Activated CD8-positive, alpha-beta memory T cell treated with anti-CD3 and anti-CD28 coated beads, Interleukin-2, amount 10 ng/mL, durations not matched to agents 7 days and 5 days (primary cell): ENCODE measurements at regions not wholly inside any gene's neighbourhood (a gene's known extent, or its start where the extent isn't known, plus 50 kb on each side); places are given as distances from the start of the nearest gene placed in this dataset.

ENCODE experiments used
- ATAC-seq: fragments of 150-1000 bp; cut with Tn5 transposase; one replicate; pipeline ENCODE4 v1.10.0; 2021; ENCODE audit warnings: moderate library complexity
- CTCF ChIA-PET: fragments of 350-600 bp; sonication (Branson Sonifier 250); formaldehyde crosslinking; loops from one replicate; lab custom pipeline; 2021; ENCODE audit warnings: antibody characterized with exemption; lab: Charles Lee
- DNase-seq: peaks from one replicate; pipeline ENCODE4 v3.0.0-alpha.2; 2020
- H3K27ac Mint-ChIP-seq: one replicate; pipeline ENCODE4 v1.8.0; 2021; ENCODE audit warnings: mild to moderate bottlenecking, mixed read lengths
- H3K27me3 Mint-ChIP-seq: one replicate; pipeline ENCODE4 v1.8.0; 2021; ENCODE audit warnings: mixed read lengths
- H3K36me3 Mint-ChIP-seq: one replicate; pipeline ENCODE4 v1.8.0; 2021; ENCODE audit warnings: mild to moderate bottlenecking, mixed read lengths
- H3K4me1 Mint-ChIP-seq: one replicate; pipeline ENCODE4 v1.8.0; 2021; ENCODE audit warnings: mixed read lengths
- H3K4me3 Mint-ChIP-seq: one replicate; pipeline ENCODE4 v1.8.0; 2021; ENCODE audit warnings: mild to moderate bottlenecking, moderate library complexity, mixed read lengths
- H3K9me3 Mint-ChIP-seq: one replicate; pipeline ENCODE4 v1.8.0; 2022; ENCODE audit warnings: low read depth, mixed read lengths

GRCh38 chr11:23988381-23989006 lies 508.4 kb upstream of the LUZP2 start:
- DNase-seq: no peak
- H3K4me1 Mint-ChIP-seq: no peaks in the 10 kb centered on the region
- ATAC-seq: no peak
- CTCF ChIA-PET: no interaction called here
- no peaks in the 10 kb centered on the region for H3K27me3 Mint-ChIP-seq
- peaks cover 7% of the 10 kb centered on the region for H3K9me3 Mint-ChIP-seq
- H3K4me3 Mint-ChIP-seq: no peak overlapping the region
- no peak overlapping the region for H3K27ac Mint-ChIP-seq
- H3K36me3 Mint-ChIP-seq: no peaks in the 10 kb centered on the region

- Mint-ChIP-seq H3K36me3 (no peaks in the 10 kb centered on the region), H3K4me3 (no peak overlapping the region), H3K4me1 (no peaks in the 10 kb centered on the region), H3K27me3 (no peaks in the 10 kb centered on the region), H3K27ac (no peak overlapping the region), H3K9me3 (peaks cover 7% of the 10 kb centered on the region)
- no peak for ATAC-seq
- no peak for DNase-seq
- CTCF ChIA-PET: no interaction called here
Measured at GRCh38 chr11:23990346-23991164, 506.3 kb upstream of the LUZP2 start.

- Mint-ChIP-seq H3K9me3 (peaks cover 10% of the 10 kb centered on the region), H3K27me3 (no peaks in the 10 kb centered on the region), H3K36me3 (no peaks in the 10 kb centered on the region), H3K4me3 (no peak overlapping the region), H3K4me1 (no peaks in the 10 kb centered on the region), H3K27ac (no peak overlapping the region)
- ATAC-seq (no peak), DNase-seq (no peak)
- CTCF ChIA-PET: no interaction called here
Measured at GRCh38 chr11:23991165-23991539, 505.7 kb upstream of the LUZP2 start.

- no peaks in the 10 kb centered on the region for H3K27me3 Mint-ChIP-seq
- peaks cover 7% of the 10 kb centered on the region for H3K9me3 Mint-ChIP-seq
- CTCF ChIA-PET: no interaction called here
- H3K4me1 Mint-ChIP-seq: no peaks in the 10 kb centered on the region
- no peak for DNase-seq
- H3K36me3 Mint-ChIP-seq: no peaks in the 10 kb centered on the region
- H3K4me3 Mint-ChIP-seq: no peak overlapping the region
- ATAC-seq: no peak
- no peak overlapping the region for H3K27ac Mint-ChIP-seq
Measured at GRCh38 chr11:23995891-23996290, 501.0 kb upstream of the LUZP2 start.

GRCh38 chr11:23997356-23997755 lies 499.5 kb upstream of the LUZP2 start:
- DNase-seq: no peak
- Mint-ChIP-seq H3K27ac (no peak overlapping the region), H3K36me3 (no peaks in the 10 kb centered on the region), H3K4me1 (no peaks in the 10 kb centered on the region), H3K4me3 (no peak overlapping the region), H3K27me3 (no peaks in the 10 kb centered on the region), H3K9me3 (peaks cover 7% of the 10 kb centered on the region)
- ATAC-seq: no peak
- CTCF ChIA-PET: no interaction called here

- H3K36me3 Mint-ChIP-seq: peaks cover 1% of the 10 kb centered on the region
- ATAC-seq: no peak
- CTCF ChIA-PET: interaction anchor here (1.1 kb wide), 1 partner anchor 380 kb away, joined by 3 read pairs; no protein-coding TSS in a partner anchor
- no peak for DNase-seq
- no peaks in the 10 kb centered on the region for H3K27me3 Mint-ChIP-seq
- H3K27ac Mint-ChIP-seq: no peak overlapping the region
- H3K9me3 Mint-ChIP-seq: peaks cover 18% of the 10 kb centered on the region
- H3K4me3 Mint-ChIP-seq: no peak overlapping the region
- H3K4me1 Mint-ChIP-seq: no peaks in the 10 kb centered on the region
Measured at GRCh38 chr11:24005202-24005876, 491.5 kb upstream of the LUZP2 start.

GRCh38 chr11:24043842-24044241 lies 453.0 kb upstream of the LUZP2 start:
- CTCF ChIA-PET: no interaction called here
- DNase-seq: no peak
- peaks cover 16% of the 10 kb centered on the region for H3K9me3 Mint-ChIP-seq
- no peak overlapping the region for H3K4me3 Mint-ChIP-seq
- H3K27ac Mint-ChIP-seq: no peak overlapping the region
- H3K36me3 Mint-ChIP-seq: no peaks in the 10 kb centered on the region
- ATAC-seq: no peak
- no peaks in the 10 kb centered on the region for H3K4me1 Mint-ChIP-seq
- no peaks in the 10 kb centered on the region for H3K27me3 Mint-ChIP-seq

GRCh38 chr11:24046731-24047130 lies 450.1 kb upstream of the LUZP2 start:
- ATAC-seq (no peak), DNase-seq (no peak)
- no peaks in the 10 kb centered on the region for H3K27me3 Mint-ChIP-seq
- H3K9me3 Mint-ChIP-seq: peaks cover 14% of the 10 kb centered on the region
- H3K27ac Mint-ChIP-seq: no peak overlapping the region
- H3K4me1 Mint-ChIP-seq: no peaks in the 10 kb centered on the region
- CTCF ChIA-PET: no interaction called here
- H3K36me3 Mint-ChIP-seq: no peaks in the 10 kb centered on the region
- H3K4me3 Mint-ChIP-seq: no peak overlapping the region

GRCh38 chr11:24056051-24056450 lies 440.8 kb upstream of the LUZP2 start:
- no peak overlapping the region for H3K4me3 Mint-ChIP-seq
- H3K27me3 Mint-ChIP-seq: no peaks in the 10 kb centered on the region
- no peaks in the 10 kb centered on the region for H3K36me3 Mint-ChIP-seq
- no peaks in the 10 kb centered on the region for H3K4me1 Mint-ChIP-seq
- ATAC-seq (no peak), DNase-seq (no peak)
- H3K9me3 Mint-ChIP-seq: peaks cover 9% of the 10 kb centered on the region
- CTCF ChIA-PET: interaction anchor here (1.3 kb wide), 1 partner anchor 10 kb away, joined by 3 read pairs; no protein-coding TSS in a partner anchor
- H3K27ac Mint-ChIP-seq: no peak overlapping the region

GRCh38 chr11:24060125-24060524 lies 436.7 kb upstream of the LUZP2 start:
- no peak overlapping the region for H3K4me3 Mint-ChIP-seq
- CTCF ChIA-PET: no interaction called here
- H3K27ac Mint-ChIP-seq: no peak overlapping the region
- ATAC-seq: no peak
- no peaks in the 10 kb centered on the region for H3K27me3 Mint-ChIP-seq
- H3K9me3 Mint-ChIP-seq: peaks cover 9% of the 10 kb centered on the region
- H3K4me1 Mint-ChIP-seq: no peaks in the 10 kb centered on the region
- no peak for DNase-seq
- H3K36me3 Mint-ChIP-seq: no peaks in the 10 kb centered on the region

- H3K4me1 Mint-ChIP-seq: no peaks in the 10 kb centered on the region
- ATAC-seq (no peak), DNase-seq (no peak)
- H3K4me3 Mint-ChIP-seq: no peak overlapping the region
- CTCF ChIA-PET: no interaction called here
- H3K36me3 Mint-ChIP-seq: no peaks in the 10 kb centered on the region
- no peak overlapping the region for H3K27ac Mint-ChIP-seq
- no peaks in the 10 kb centered on the region for H3K27me3 Mint-ChIP-seq
- H3K9me3 Mint-ChIP-seq: no peaks in the 10 kb centered on the region
Measured at GRCh38 chr11:24064309-24064903, 432.4 kb upstream of the LUZP2 start.

- H3K36me3 Mint-ChIP-seq: no peaks in the 10 kb centered on the region
- DNase-seq: no peak
Measured at GRCh38 chr11:24068197-24068596, 428.7 kb upstream of the LUZP2 start.

GRCh38 chr11:24070435-24070834 lies 426.4 kb upstream of the LUZP2 start:
- H3K27me3 Mint-ChIP-seq: no peaks in the 10 kb centered on the region
- no peaks in the 10 kb centered on the region for H3K36me3 Mint-ChIP-seq
- ATAC-seq (no peak), DNase-seq (no peak)
- CTCF ChIA-PET: no interaction called here
- peaks cover 2% of the 10 kb centered on the region for H3K9me3 Mint-ChIP-seq
- H3K27ac Mint-ChIP-seq: no peak overlapping the region
- no peak overlapping the region for H3K4me3 Mint-ChIP-seq
- no peaks in the 10 kb centered on the region for H3K4me1 Mint-ChIP-seq

More at GRCh38 chr11:24068197-24068596, 428.7 kb upstream of the LUZP2 start:
- Mint-ChIP-seq H3K27ac (no peak overlapping the region), H3K27me3 (no peaks in the 10 kb centered on the region), H3K9me3 (peaks cover 2% of the 10 kb centered on the region), H3K4me1 (no peaks in the 10 kb centered on the region), H3K4me3 (no peak overlapping the region)
- ATAC-seq: no peak
- CTCF ChIA-PET: no interaction called here
